Hematopoietic multipotent progenitor cell treated with erythropoietin and hydrocortisone succinate and interleukin-3 and kit ligand, for 8 days (in vitro differentiated cells): ENCODE measurements at regions not wholly inside any gene's neighbourhood (a gene's known extent, or its start where the extent isn't known, plus 50 kb on each side); places are given as distances from the start of the nearest gene placed in this dataset.

ENCODE experiments used
- DNase-seq: peaks from one replicate; pipeline ENCODE4 v3.0.0-alpha.2; 2015

- peak; percentile 75 for DNase-seq
Measured at GRCh38 chr3:39000008-39000450, 51.7 kb downstream of the SCN11A start.

GRCh38 chr3:38998086-38998485, 53.7 kb downstream of the SCN11A start:
- no peak for DNase-seq

- DNase-seq = no peak
Measured at GRCh38 chr3:38996193-38996592, 55.6 kb downstream of the SCN11A start.

GRCh38 chr3:38994251-38994650, 57.5 kb downstream of the SCN11A start:
- no peak for DNase-seq

- no peak for DNase-seq
Measured at GRCh38 chr3:38992117-38992760, 59.5 kb downstream of the SCN11A start.

GRCh38 chr3:38990621-38991020, 61.1 kb downstream of the SCN11A start:
- DNase-seq = no peak

- DNase-seq = no peak
Measured at GRCh38 chr3:38989917-38990510, 61.7 kb downstream of the SCN11A start.

GRCh38 chr3:38988955-38989354, 62.8 kb downstream of the SCN11A start:
- DNase-seq = no peak

- DNase-seq = no peak
Measured at GRCh38 chr3:38987456-38987855, 64.3 kb downstream of the SCN11A start.

- DNase-seq = no peak
Measured at GRCh38 chr3:38986901-38987300, 64.8 kb downstream of the SCN11A start.

- DNase-seq = no peak
Measured at GRCh38 chr3:38985981-38986380, 65.8 kb downstream of the SCN11A start.

GRCh38 chr3:38985581-38985980, 66.2 kb downstream of the SCN11A start:
- DNase-seq = no peak

GRCh38 chr3:38984731-38985130, 67.0 kb downstream of the SCN11A start:
- no peak for DNase-seq

- DNase-seq = peak; percentile 5
Measured at GRCh38 chr3:38984110-38984509, 67.6 kb downstream of the SCN11A start.

GRCh38 chr3:38980938-38981337, 70.8 kb downstream of the SCN11A start:
- peak; percentile 57 for DNase-seq

GRCh38 chr3:38978729-38979128, 73.0 kb downstream of the SCN11A start:
- DNase-seq = no peak

- DNase-seq = no peak
Measured at GRCh38 chr3:38970851-38971638, 80.7 kb downstream of the SCN11A start.

- no peak for DNase-seq
Measured at GRCh38 chr3:38969317-38970235, 82.2 kb downstream of the SCN11A start.

- no peak for DNase-seq
Measured at GRCh38 chr3:38968891-38969290, 82.9 kb downstream of the SCN11A start.

GRCh38 chr3:38968403-38968802, 83.3 kb downstream of the SCN11A start:
- no peak for DNase-seq

- no peak for DNase-seq
Measured at GRCh38 chr3:38967693-38967989, 84.1 kb downstream of the SCN11A start.

GRCh38 chr3:38966811-38967692, 84.7 kb downstream of the SCN11A start:
- no peak for DNase-seq
